Heart right ventricle (tissue), 16 donors: ENCODE measurements at regions not wholly inside any gene's neighbourhood (a gene's known extent, or its start where the extent isn't known, plus 50 kb on each side); places are given as distances from the start of the nearest gene placed in this dataset.

Source experiments
- ATAC-seq, 8 donors: fragments of 200-7000 bp; cut with Tn5 transposase; one replicate each; pipeline ENCODE4 v1.9.1; 2020; ENCODE audit warnings: mild to moderate bottlenecking in 8 of 8, moderate library complexity in 8 of 8, moderate number of reproducible peaks in 1 of 8
- DNase-seq, 2 donors: peaks; one replicate each; pipeline ENCODE4 v3.0.0-alpha.2; 2020
- H3K27ac ChIP-seq, 10 donors: fragments of 200-600 bp; sonication (generic) in 2 of 10; one replicate each; pipeline versions ENCODE4 v1.5.0 to v1.8.0; 2020 to 2022; ENCODE audit warnings: mild to moderate bottlenecking in 3 of 10
- H3K27me3 ChIP-seq, 7 donors: fragments of 200-600 bp; one replicate each; pipeline ENCODE4 v1.8.0; 2021 to 2022; ENCODE audit warnings: mild to moderate bottlenecking in 2 of 7
- H3K36me3 ChIP-seq, 9 donors: fragments of 200-600 bp; sonication (generic) in 1 of 9; one replicate each; pipeline versions ENCODE4 v1.5.0 to v1.8.0; 2020 to 2022; ENCODE audit warnings: mild to moderate bottlenecking in 2 of 9
- H3K4me1 ChIP-seq, 9 donors: fragments of 200-600 bp; sonication (generic) in 1 of 9; one replicate each; pipeline versions ENCODE4 v1.5.0 to v1.8.0; 2020 to 2022; ENCODE audit warnings: mild to moderate bottlenecking in 4 of 9
- H3K4me3 ChIP-seq, 10 donors: fragments of 200-600 bp; sonication (generic) in 2 of 10; one replicate each; pipeline versions ENCODE4 v1.5.0 to v1.8.0; 2020 to 2022; ENCODE audit warnings: mild to moderate bottlenecking in 7 of 10, moderate library complexity in 2 of 10
- H3K9me3 ChIP-seq, 11 donors: fragments of 200-600 bp in 10 of 11; sonication (generic) in 2 of 11; one replicate each; pipeline versions ENCODE4 v1.5.0 to v1.8.0; 2013 to 2022; ENCODE audit warnings: mild to moderate bottlenecking in 2 of 11, control low read depth in 1 of 11, moderate library complexity in 1 of 11
- CTCF ChIP-seq, 9 donors: fragments of 200-600 bp; sonication (generic) in 2 of 9; IDR thresholded peaks; one replicate each; pipeline versions ENCODE4 v1.5.0 to v1.8.0; 2021 to 2022; ENCODE audit warnings: antibody characterized with exemption in 9 of 9, mild to moderate bottlenecking in 5 of 9, moderate library complexity in 1 of 9
- WGBS, 2 donors: extraction: QIAGEN DNeasy Blood & Tissue Kit; methylation state at CpG; one replicate each; pipeline ENCODE4 v1.1.7; 2013; ENCODE audit warnings: inconsistent platforms in 1 of 2; 5-methylcytosine and 5-hydroxymethylcytosine counted together
- intact Hi-C, 10 donors: fragments of 100-400 bp; cut with DNase I; formaldehyde crosslinking; loops; one replicate each; pipeline versions ENCODE4 v1.11.1 to v1.14.2; 2022
- donor health status: Arrhythmogenic right ventricular cardiomyopathy.
- donor health status: ischemic (EF 13 %, LVEDD 7.1; RV severe dilation, severe dysfunction).
- donor health status: healthy with polysubstance abuse.
- donor health status: DM: no; HTN: yes; CAD: no.
- donor health status: DM: no; HTN: no; CAD: no.
- donor health status: ischemic (EF 25% LVEDD 6.9; RV normal size, moderate dysfunction).
- donor health status: ischemic (EF 25% LVEDD 5.7; RV mildly dilated, moderate dysfunction).
- donor health status: healthy.
- donor health status: DM: yes; HTN: yes; CAD: no.
- donor health status: Ischemic cardiomyopathy.
- donor health status: ischemic (EF 35%, LVEDD 5.7; RV mildly dilated, moderate dysfunction).
- donor health status: nonischemic (EF 11% LVEDD 7.7; RV severe dilation, severe dysfunction).
- donor health status: DM: yes; HTN: yes; CAD: no.
- donor health status: PGD.
- donor health status: ischemic (EF 29% LVEDD 5.4; RV normal size, mild dysfunction).
- donor health status: nonischemic (EF 23%, LVEDD 6.1; RV moderate dilation, normal function).

- whole genome bisulfite sequencing, 2 donors = 87 to 89% methylated on average over 3 of the region's 3 CpGs
These were observed 93.4 kb downstream of the C16orf95 start for GRCh38 chr16:87223656-87224248.

GRCh38 chr16:87226926-87227295 lies 90.3 kb downstream of the C16orf95 start:
- DNase-seq (no peak), ATAC-seq (no peak)
- Histone ChIP-seq H3K27ac (peak overlapping the region in 8 of 10 donors; percentile 28 to 76 (median 68)), H3K9me3 (peaks cover 0 to 9% (median 0%) of the 10 kb centered on the region in 11 donors), H3K4me3 (no peak overlapping the region), H3K27me3 (peaks cover 0 to 9% (median 0%) of the 10 kb centered on the region in 7 donors), H3K4me1 (peaks cover 0 to 10% (median 0%) of the 10 kb centered on the region in 9 donors), H3K36me3 (no peaks in the 10 kb centered on the region)
- TF ChIP-seq CTCF (IDR thresholded peaks at IDR 0.05) = no peak
- intact Hi-C loops = no loop called here

More at GRCh38 chr16:87223656-87224248, 93.4 kb downstream of the C16orf95 start:
- H3K4me3 ChIP-seq = no peak overlapping the region
- no peaks in the 10 kb centered on the region for H3K36me3 ChIP-seq
- H3K4me1 ChIP-seq = peaks cover 0 to 10% (median 0%) of the 10 kb centered on the region in 9 donors
- intact Hi-C loops = no loop called here
- no peaks in the 10 kb centered on the region for H3K9me3 ChIP-seq
- no peak for ATAC-seq
- no peak for DNase-seq
- no peak overlapping the region for H3K27ac ChIP-seq
- no peak for TF ChIP-seq CTCF (IDR thresholded peaks at IDR 0.05)
- H3K27me3 ChIP-seq = peaks cover 0 to 7% (median 0%) of the 10 kb centered on the region in 7 donors

GRCh38 chr16:87227296-87227951 lies 89.8 kb downstream of the C16orf95 start:
- H3K27me3 ChIP-seq = peaks cover 0 to 9% (median 0%) of the 10 kb centered on the region in 7 donors
- H3K27ac ChIP-seq = peak overlapping the region; percentile 21 to 76 (median 67)
- WGBS, 2 donors = 52 to 60% methylated on average over 24 of the region's 24 CpGs
- H3K9me3 ChIP-seq = peaks cover 0 to 14% (median 0%) of the 10 kb centered on the region in 11 donors
- TF ChIP-seq CTCF (IDR thresholded peaks at IDR 0.05) = no peak
- no peaks in the 10 kb centered on the region for H3K36me3 ChIP-seq
- intact Hi-C loops = no loop called here
- ATAC-seq (peak in 7 of 8 donors; percentile 54 to 80 (median 76)), DNase-seq (peak in 1 of 2 donors; percentile 47)
- peaks cover 0 to 10% (median 0%) of the 10 kb centered on the region in 9 donors for H3K4me1 ChIP-seq
- no peak overlapping the region for H3K4me3 ChIP-seq

- intact Hi-C loops = no loop called here
- H3K4me3 ChIP-seq = no peak overlapping the region
- no peak for DNase-seq
- peaks cover 0 to 18% (median 0%) of the 10 kb centered on the region in 11 donors for H3K9me3 ChIP-seq
- WGBS, 2 donors = 95 to 96% methylated on average over 8 of the region's 8 CpGs
- no peaks in the 10 kb centered on the region for H3K36me3 ChIP-seq
- H3K27me3 ChIP-seq = peaks cover 0 to 9% (median 0%) of the 10 kb centered on the region in 7 donors
- peaks cover 0 to 10% (median 0%) of the 10 kb centered on the region in 9 donors for H3K4me1 ChIP-seq
- no peak for TF ChIP-seq CTCF (IDR thresholded peaks at IDR 0.05)
- peak overlapping the region in 1 of 10 donors; percentile 67 for H3K27ac ChIP-seq
- ATAC-seq = no peak
These were observed 88.8 kb downstream of the C16orf95 start for GRCh38 chr16:87228363-87228762.
